HepG2 (cell line): ENCODE measurements at regions not wholly inside any gene's neighbourhood (a gene's known extent, or its start where the extent isn't known, plus 50 kb on each side); places are given as distances from the start of the nearest gene placed in this dataset.

Experiments used
- AGO1 ChIP-seq: fragments of 200-400 bp; formaldehyde crosslinking; IDR thresholded peaks from 2 replicates; pipeline ENCODE4 v1.6.1; 2017; ENCODE audit warnings: mild to moderate bottlenecking, low read depth, low read length, moderate library complexity; ENCODE audit not compliant: poor library complexity, severe bottlenecking
- BHLHE40 ChIP-seq: IDR thresholded peaks from 2 replicates; pipeline ENCODE4 v1.6.1; 2011; ENCODE audit warnings: low read length, improper control_type of control experiment
- CREB1 ChIP-seq, 2 experiments: fragments of 450-650 bp in 1 of 2; IDR thresholded peaks; 2 replicates each; pipeline ENCODE4 v1.6.1; 2016 to 2017; ENCODE audit warnings: control low read depth in 1 of 2, mild to moderate bottlenecking in 1 of 2, missing compliant biosample characterization in 1 of 2, missing genetic modification characterization in 1 of 2
- HOXA5 ChIP-seq: sonication (generic); formaldehyde crosslinking; IDR thresholded peaks from 2 replicates; pipeline ENCODE4 v1.4.0; 2020; ENCODE audit warnings: missing genetic modification reagents
- KAT8 ChIP-seq: IDR thresholded peaks from 2 replicates; pipeline ENCODE4 v1.6.1; 2016; ENCODE audit warnings: missing genetic modification reagents, missing compliant biosample characterization
- KDM1A ChIP-seq: IDR thresholded peaks from 2 replicates; pipeline ENCODE4 v1.6.1; 2016; ENCODE audit warnings: missing compliant biosample characterization
- KDM2A ChIP-seq: sonication (generic); formaldehyde crosslinking; IDR thresholded peaks from 2 replicates; pipeline ENCODE4 v1.4.0; 2020; ENCODE audit warnings: low read depth, missing genetic modification reagents, borderline replicate concordance
- MAZ ChIP-seq, 2 experiments: sonication (generic) in 1 of 2; formaldehyde crosslinking in 1 of 2; IDR thresholded peaks; 2 replicates each; pipeline versions ENCODE4 v1.5.0 to v1.6.1; 2012 to 2020; ENCODE audit warnings: low read depth in 2 of 2, mild to moderate bottlenecking in 2 of 2, borderline replicate concordance in 1 of 2, improper control_type of control experiment in 1 of 2, low read length in 1 of 2, missing genetic modification reagents in 1 of 2, moderate library complexity in 1 of 2
- NRL ChIP-seq: sonication (generic); formaldehyde crosslinking; IDR thresholded peaks from 2 replicates; pipeline ENCODE4 v1.5.0; 2020; ENCODE audit warnings: missing genetic modification reagents, mild to moderate bottlenecking, moderate library complexity, borderline replicate concordance
- RXRA ChIP-seq: sonication (generic); formaldehyde crosslinking; IDR thresholded peaks from 2 replicates; pipeline ENCODE4 v1.5.1; 2020; ENCODE audit warnings: missing genetic modification reagents
- SNAPC5 ChIP-seq: sonication (generic); formaldehyde crosslinking; IDR thresholded peaks from 2 replicates; pipeline ENCODE4 v1.8.1; 2023; ENCODE audit warnings: mild to moderate bottlenecking, missing genetic modification reagents, borderline replicate concordance
- TBX2 ChIP-seq: sonication (generic); formaldehyde crosslinking; IDR thresholded peaks from 2 replicates; pipeline ENCODE4 v1.5.0; 2020; ENCODE audit warnings: missing genetic modification reagents, mild to moderate bottlenecking, borderline replicate concordance
- TFDP1 ChIP-seq: IDR thresholded peaks from 2 replicates; pipeline ENCODE4 v1.6.1; 2016; ENCODE audit warnings: missing compliant biosample characterization, missing genetic modification reagents, borderline replicate concordance
- ZNF281 ChIP-seq: sonication (generic); formaldehyde crosslinking; IDR thresholded peaks from 2 replicates; pipeline ENCODE4 v1.4.0; 2020; ENCODE audit warnings: missing genetic modification reagents, borderline replicate concordance
- ZNF30 ChIP-seq: sonication (generic); formaldehyde crosslinking; IDR thresholded peaks from 2 replicates; pipeline ENCODE4 v1.5.0; 2020; ENCODE audit warnings: mild to moderate bottlenecking, missing genetic modification reagents
- ZNF501 ChIP-seq: sonication (generic); formaldehyde crosslinking; IDR thresholded peaks from 2 replicates; pipeline ENCODE4 v1.5.1; 2020; ENCODE audit warnings: mild to moderate bottlenecking, moderate library complexity, missing genetic modification reagents
- ZNF574 ChIP-seq: sonication (generic); formaldehyde crosslinking; IDR thresholded peaks from 2 replicates; pipeline ENCODE4 v1.4.0; 2020; ENCODE audit warnings: missing genetic modification reagents
- ZNF577 ChIP-seq: sonication (generic); formaldehyde crosslinking; IDR thresholded peaks from 2 replicates; pipeline ENCODE4 v1.4.0; 2020; ENCODE audit warnings: mild to moderate bottlenecking, low read depth, missing genetic modification reagents, borderline replicate concordance
- ZNF672 ChIP-seq: sonication (generic); formaldehyde crosslinking; IDR thresholded peaks from 2 replicates; pipeline ENCODE4 v1.8.1; 2022; ENCODE audit warnings: missing genetic modification reagents

- no peak for TF ChIP-seq SNAPC5
- 0 out of 2 replicates have a peak, but pooled peaks have one; percentile 23 for TF ChIP-seq RXRA
- TF ChIP-seq TFDP1 (CRISPR knock-in tag) = peak; percentile 32; the same call in 1 of the 2 replicates
- TF ChIP-seq MAZ (IDR thresholded peaks at IDR 0.05; ENCODE audit: borderline replicate concordance, low read depth, low read length) = no peak
- 0 out of 2 replicates have a peak, but pooled peaks have one; percentile 59 for TF ChIP-seq MAZ (CRISPR knock-in tag; IDR thresholded peaks at IDR 0.05; ENCODE audit: low read depth)
- TF ChIP-seq KDM1A = no peak
- no peak for TF ChIP-seq CREB1 (IDR thresholded peaks at IDR 0.05)
- peak; percentile 81 for TF ChIP-seq CREB1 (CRISPR knock-in tag; IDR thresholded peaks at IDR 0.05)
- no peak for TF ChIP-seq ZNF577 (CRISPR knock-in tag)
- TF ChIP-seq ZNF30 (CRISPR knock-in tag) = no peak
- peak; percentile 65; the same call in 1 of the 2 replicates for TF ChIP-seq TBX2 (CRISPR knock-in tag)
- no peak for TF ChIP-seq AGO1
- no peak for TF ChIP-seq ZNF672 (CRISPR knock-in tag)
- TF ChIP-seq ZNF574 = no peak
- TF ChIP-seq KDM2A (CRISPR knock-in tag) = peak; percentile 48; the same call in 1 of the 2 replicates
- TF ChIP-seq BHLHE40 = 0 out of 2 replicates have a peak, but pooled peaks have one; percentile 11
- TF ChIP-seq ZNF281 = peak; percentile 48
- TF ChIP-seq HOXA5 (CRISPR knock-in tag) = 0 out of 2 replicates have a peak, but pooled peaks have one; percentile 47
- TF ChIP-seq KAT8 (CRISPR knock-in tag) = 0 out of 2 replicates have a peak, but pooled peaks have one; percentile 31
- TF ChIP-seq NRL (CRISPR knock-in tag) = no peak
- 0 out of 2 replicates have a peak, but pooled peaks have one; percentile 13 for TF ChIP-seq ZNF501 (CRISPR knock-in tag)
These were observed 918.0 kb downstream of the AACS start (continued) for GRCh38 chr12:125983094-125983783.
